ENCODE measurements at regions not wholly inside any gene's neighbourhood (a gene's known extent, or its start where the extent isn't known, plus 50 kb on each side); places are given as distances from the start of the nearest gene placed in this dataset.

GRCh38 chr12:84186433-84186832 lies 726.2 kb downstream of the SLC6A15 start:
- TF ChIP-seq, protein P1, sequence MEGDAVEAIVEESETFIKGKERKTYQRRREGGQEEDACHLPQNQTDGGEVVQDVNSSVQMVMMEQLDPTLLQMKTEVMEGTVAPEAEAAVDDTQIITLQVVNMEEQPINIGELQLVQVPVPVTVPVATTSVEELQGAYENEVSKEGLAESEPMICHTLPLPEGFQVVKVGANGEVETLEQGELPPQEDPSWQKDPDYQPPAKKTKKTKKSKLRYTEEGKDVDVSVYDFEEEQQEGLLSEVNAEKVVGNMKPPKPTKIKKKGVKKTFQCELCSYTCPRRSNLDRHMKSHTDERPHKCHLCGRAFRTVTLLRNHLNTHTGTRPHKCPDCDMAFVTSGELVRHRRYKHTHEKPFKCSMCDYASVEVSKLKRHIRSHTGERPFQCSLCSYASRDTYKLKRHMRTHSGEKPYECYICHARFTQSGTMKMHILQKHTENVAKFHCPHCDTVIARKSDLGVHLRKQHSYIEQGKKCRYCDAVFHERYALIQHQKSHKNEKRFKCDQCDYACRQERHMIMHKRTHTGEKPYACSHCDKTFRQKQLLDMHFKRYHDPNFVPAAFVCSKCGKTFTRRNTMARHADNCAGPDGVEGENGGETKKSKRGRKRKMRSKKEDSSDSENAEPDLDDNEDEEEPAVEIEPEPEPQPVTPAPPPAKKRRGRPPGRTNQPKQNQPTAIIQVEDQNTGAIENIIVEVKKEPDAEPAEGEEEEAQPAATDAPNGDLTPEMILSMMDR (IDR thresholded peaks at IDR 0.05 in 8 of 11, conservative IDR thresholded peaks at IDR 0.05 in 3 of 11): no peak
- TF ChIP-seq POLR2A (IDR thresholded peaks at IDR 0.05): no peak
- no peak for TF ChIP-seq POLR2AphosphoS5 (IDR thresholded peaks at IDR 0.05)

All from spleen (tissue), 7 donors.